Astrocyte (in vitro differentiated cells and primary cell): ENCODE measurements at regions not wholly inside any gene's neighbourhood (a gene's known extent, or its start where the extent isn't known, plus 50 kb on each side); places are given as distances from the start of the nearest gene placed in this dataset.
"Not testable (repeated sequence)": the region's sequence is repeated elsewhere in the genome, so short reads cannot be mapped to it uniquely, and the experiment has no call there.

ENCODE experiments used
- CTCF ChIP-seq: IDR thresholded peaks from 2 replicates; pipeline ENCODE4 v1.5.1; 2011; ENCODE audit warnings: low read depth, mild to moderate bottlenecking, inconsistent platforms, low read length, moderate library complexity; ENCODE audit not compliant: insufficient read depth
- EZH2 ChIP-seq: IDR thresholded peaks from 2 replicates; pipeline ENCODE4 v1.6.1; 2012; ENCODE audit warnings: mild to moderate bottlenecking, low read length, inconsistent platforms; ENCODE audit not compliant: insufficient read depth

GRCh38 chr7:29751012-29751411 is 55.3 kb upstream of the WIPF3 start:
- TF ChIP-seq CTCF, EZH2: not testable (repeated sequence)
